K562 (cell line): ENCODE measurements at regions not wholly inside any gene's neighbourhood (a gene's known extent, or its start where the extent isn't known, plus 50 kb on each side); places are given as distances from the start of the nearest gene placed in this dataset.

Source experiments
- BDP1 ChIP-seq: IDR thresholded peaks from 3 replicates; pipeline ENCODE4 v1.6.1; 2011; ENCODE audit not compliant: insufficient read length, insufficient read depth
- HES1 ChIP-seq: fragments of 450-650 bp; IDR thresholded peaks from 2 replicates; pipeline ENCODE4 v1.6.1; 2016; ENCODE audit warnings: low read depth, mild to moderate bottlenecking, moderate library complexity
- HSF4 ChIP-seq: fragments of 250-450 bp; sonication (Bioruptor Pico); IDR thresholded peaks from 2 replicates; pipeline ENCODE4 v2.1.2; 2022; ENCODE audit warnings: mild to moderate bottlenecking, moderate library complexity, borderline replicate concordance
- IRF9 ChIP-seq: fragments of 450-650 bp; IDR thresholded peaks from 2 replicates; pipeline ENCODE4 v1.6.1; 2016; ENCODE audit warnings: missing biosample characterization, missing genetic modification characterization
- KAT7 ChIP-seq: sonication (generic); formaldehyde crosslinking; IDR thresholded peaks from 2 replicates; pipeline ENCODE4 v1.8.0; 2022; ENCODE audit warnings: missing genetic modification reagents, mild to moderate bottlenecking, borderline replicate concordance
- MECOM ChIP-seq: fragments of 250-450 bp; sonication (Bioruptor Pico); IDR thresholded peaks from 2 replicates; pipeline ENCODE4 v1.8.0; 2022; ENCODE audit warnings: inconsistent platforms
- MTA1 ChIP-seq: fragments of 450-650 bp; IDR thresholded peaks from 2 replicates; pipeline ENCODE4 v1.6.1; 2017; ENCODE audit warnings: borderline replicate concordance
- PRPF4 ChIP-seq: fragments of 200-400 bp; formaldehyde crosslinking; IDR thresholded peaks from one replicate; pipeline ENCODE4 v1.6.1; 2017; ENCODE audit warnings: low read length, low read depth, mild to moderate bottlenecking; ENCODE audit not compliant: insufficient read depth, poor library complexity, severe bottlenecking
- RAD21 ChIP-seq, 2 experiments: fragments of 250-450 bp in 1 of 2; fragments of 450-650 bp in 1 of 2; sonication (Bioruptor Pico) in 1 of 2; formaldehyde crosslinking in 1 of 2; IDR thresholded peaks in 1 of 2; conservative IDR thresholded peaks in 1 of 2; 2 replicates each; pipeline versions ENCODE4 v1.4.0 to v1.8.0; 2020 to 2022; ENCODE audit warnings: mild to moderate bottlenecking in 2 of 2, moderate library complexity in 1 of 2
- ZBTB26 ChIP-seq: fragments of 450-650 bp; formaldehyde crosslinking; IDR thresholded peaks from 2 replicates; pipeline ENCODE4 v1.4.0; 2022; ENCODE audit warnings: missing genetic modification characterization
- ZNF124 ChIP-seq: sonication (generic); formaldehyde crosslinking; IDR thresholded peaks from 2 replicates; pipeline ENCODE4 v1.8.1; 2022; ENCODE audit warnings: missing genetic modification reagents
- ZNF699 ChIP-seq: fragments of 250-450 bp; sonication (Bioruptor Pico); IDR thresholded peaks from 2 replicates; pipeline ENCODE4 v1.8.0; 2021; ENCODE audit warnings: mild to moderate bottlenecking, moderate library complexity; ENCODE audit not compliant: insufficient replicate concordance
- ZNF830 ChIP-seq: fragments of 250-450 bp; sonication (Bioruptor Pico); IDR thresholded peaks from 2 replicates; pipeline ENCODE4 v1.5.0; 2021; ENCODE audit warnings: mild to moderate bottlenecking
- TF ChIP-seq, protein P1 (sequence below): fragments of 450-650 bp; formaldehyde crosslinking; conservative IDR thresholded peaks from 2 replicates; pipeline ENCODE4 v1.4.0; 2022; ENCODE audit warnings: mild to moderate bottlenecking, missing genetic modification characterization
- TF ChIP-seq, protein P2 (sequence below), 2 experiments: fragments of 450-650 bp; IDR thresholded peaks; 2 replicates each; pipeline ENCODE4 v1.6.1; 2018; ENCODE audit warnings: mild to moderate bottlenecking in 2 of 2, low read depth in 1 of 2; ENCODE audit not compliant: partially characterized antibody in 2 of 2
- TF ChIP-seq, protein P3 (sequence below): sonication (generic); formaldehyde crosslinking; IDR thresholded peaks from 2 replicates; pipeline ENCODE4 v1.8.0; 2022; ENCODE audit warnings: missing genetic modification reagents, mild to moderate bottlenecking, borderline replicate concordance

DNA sequence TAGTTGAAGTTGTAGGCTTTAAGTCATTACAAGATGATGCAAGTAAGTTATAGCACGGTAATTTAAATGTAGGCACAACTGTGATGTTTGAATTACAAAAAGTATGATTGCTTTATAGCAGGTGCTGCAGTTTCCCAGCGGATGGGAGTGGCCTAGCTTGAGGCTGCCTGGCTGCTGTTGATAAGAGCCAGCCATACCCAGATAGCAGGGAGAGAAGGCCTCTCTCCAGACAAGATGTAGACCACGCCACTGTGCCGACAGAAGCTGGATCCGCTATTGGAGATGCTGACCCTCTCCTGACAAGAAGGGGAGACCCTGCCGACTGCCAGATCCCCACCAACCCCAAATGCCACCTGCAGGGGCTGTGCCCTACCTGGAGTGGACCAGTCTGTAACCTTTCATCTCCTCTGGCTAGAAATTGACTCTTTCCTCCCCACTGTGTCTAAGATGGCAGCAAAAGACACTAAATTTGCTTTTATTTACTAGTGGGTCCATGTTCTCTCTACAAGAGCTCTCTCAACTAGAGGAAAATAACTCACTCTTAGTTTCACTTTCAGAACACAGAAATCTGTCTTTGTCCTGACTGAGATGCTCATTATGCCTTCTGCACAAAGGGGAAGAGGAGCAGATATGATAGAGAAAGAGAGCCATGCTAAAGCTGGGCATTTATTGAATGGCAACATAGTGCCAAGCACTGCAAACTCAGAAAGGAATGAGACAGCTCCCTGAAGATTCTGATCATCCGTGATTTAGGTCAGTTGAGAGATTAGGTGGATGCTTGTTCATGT is 127.9 kb downstream of the URB2 start (continued):
- TF ChIP-seq PRPF4 = no peak
- TF ChIP-seq ZNF830 = no peak
- TF ChIP-seq, protein P1, sequence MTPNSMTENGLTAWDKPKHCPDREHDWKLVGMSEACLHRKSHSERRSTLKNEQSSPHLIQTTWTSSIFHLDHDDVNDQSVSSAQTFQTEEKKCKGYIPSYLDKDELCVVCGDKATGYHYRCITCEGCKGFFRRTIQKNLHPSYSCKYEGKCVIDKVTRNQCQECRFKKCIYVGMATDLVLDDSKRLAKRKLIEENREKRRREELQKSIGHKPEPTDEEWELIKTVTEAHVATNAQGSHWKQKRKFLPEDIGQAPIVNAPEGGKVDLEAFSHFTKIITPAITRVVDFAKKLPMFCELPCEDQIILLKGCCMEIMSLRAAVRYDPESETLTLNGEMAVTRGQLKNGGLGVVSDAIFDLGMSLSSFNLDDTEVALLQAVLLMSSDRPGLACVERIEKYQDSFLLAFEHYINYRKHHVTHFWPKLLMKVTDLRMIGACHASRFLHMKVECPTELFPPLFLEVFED = no peak
- TF ChIP-seq MTA1 = no peak
- TF ChIP-seq ZNF124 (CRISPR knock-in tag) = no peak
- TF ChIP-seq ZNF699 = no peak
- TF ChIP-seq, protein P2, sequence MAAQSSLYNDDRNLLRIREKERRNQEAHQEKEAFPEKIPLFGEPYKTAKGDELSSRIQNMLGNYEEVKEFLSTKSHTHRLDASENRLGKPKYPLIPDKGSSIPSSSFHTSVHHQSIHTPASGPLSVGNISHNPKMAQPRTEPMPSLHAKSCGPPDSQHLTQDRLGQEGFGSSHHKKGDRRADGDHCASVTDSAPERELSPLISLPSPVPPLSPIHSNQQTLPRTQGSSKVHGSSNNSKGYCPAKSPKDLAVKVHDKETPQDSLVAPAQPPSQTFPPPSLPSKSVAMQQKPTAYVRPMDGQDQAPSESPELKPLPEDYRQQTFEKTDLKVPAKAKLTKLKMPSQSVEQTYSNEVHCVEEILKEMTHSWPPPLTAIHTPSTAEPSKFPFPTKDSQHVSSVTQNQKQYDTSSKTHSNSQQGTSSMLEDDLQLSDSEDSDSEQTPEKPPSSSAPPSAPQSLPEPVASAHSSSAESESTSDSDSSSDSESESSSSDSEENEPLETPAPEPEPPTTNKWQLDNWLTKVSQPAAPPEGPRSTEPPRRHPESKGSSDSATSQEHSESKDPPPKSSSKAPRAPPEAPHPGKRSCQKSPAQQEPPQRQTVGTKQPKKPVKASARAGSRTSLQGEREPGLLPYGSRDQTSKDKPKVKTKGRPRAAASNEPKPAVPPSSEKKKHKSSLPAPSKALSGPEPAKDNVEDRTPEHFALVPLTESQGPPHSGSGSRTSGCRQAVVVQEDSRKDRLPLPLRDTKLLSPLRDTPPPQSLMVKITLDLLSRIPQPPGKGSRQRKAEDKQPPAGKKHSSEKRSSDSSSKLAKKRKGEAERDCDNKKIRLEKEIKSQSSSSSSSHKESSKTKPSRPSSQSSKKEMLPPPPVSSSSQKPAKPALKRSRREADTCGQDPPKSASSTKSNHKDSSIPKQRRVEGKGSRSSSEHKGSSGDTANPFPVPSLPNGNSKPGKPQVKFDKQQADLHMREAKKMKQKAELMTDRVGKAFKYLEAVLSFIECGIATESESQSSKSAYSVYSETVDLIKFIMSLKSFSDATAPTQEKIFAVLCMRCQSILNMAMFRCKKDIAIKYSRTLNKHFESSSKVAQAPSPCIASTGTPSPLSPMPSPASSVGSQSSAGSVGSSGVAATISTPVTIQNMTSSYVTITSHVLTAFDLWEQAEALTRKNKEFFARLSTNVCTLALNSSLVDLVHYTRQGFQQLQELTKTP (IDR thresholded peaks at IDR 0.05; ENCODE audit: low read depth in 1 of 2, partially characterized antibody in 2 of 2) = no peak
- TF ChIP-seq IRF9 (tag) = no peak
- TF ChIP-seq ZBTB26 = no peak
- TF ChIP-seq MECOM (CRISPR knock-in tag) = no peak
- no peak for TF ChIP-seq HES1
- TF ChIP-seq, protein P3, sequence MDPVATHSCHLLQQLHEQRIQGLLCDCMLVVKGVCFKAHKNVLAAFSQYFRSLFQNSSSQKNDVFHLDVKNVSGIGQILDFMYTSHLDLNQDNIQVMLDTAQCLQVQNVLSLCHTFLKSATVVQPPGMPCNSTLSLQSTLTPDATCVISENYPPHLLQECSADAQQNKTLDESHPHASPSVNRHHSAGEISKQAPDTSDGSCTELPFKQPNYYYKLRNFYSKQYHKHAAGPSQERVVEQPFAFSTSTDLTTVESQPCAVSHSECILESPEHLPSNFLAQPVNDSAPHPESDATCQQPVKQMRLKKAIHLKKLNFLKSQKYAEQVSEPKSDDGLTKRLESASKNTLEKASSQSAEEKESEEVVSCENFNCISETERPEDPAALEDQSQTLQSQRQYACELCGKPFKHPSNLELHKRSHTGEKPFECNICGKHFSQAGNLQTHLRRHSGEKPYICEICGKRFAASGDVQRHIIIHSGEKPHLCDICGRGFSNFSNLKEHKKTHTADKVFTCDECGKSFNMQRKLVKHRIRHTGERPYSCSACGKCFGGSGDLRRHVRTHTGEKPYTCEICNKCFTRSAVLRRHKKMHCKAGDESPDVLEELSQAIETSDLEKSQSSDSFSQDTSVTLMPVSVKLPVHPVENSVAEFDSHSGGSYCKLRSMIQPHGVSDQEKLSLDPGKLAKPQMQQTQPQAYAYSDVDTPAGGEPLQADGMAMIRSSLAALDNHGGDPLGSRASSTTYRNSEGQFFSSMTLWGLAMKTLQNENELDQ (CRISPR knock-in tag) = no peak
- TF ChIP-seq HSF4 (CRISPR knock-in tag) = no peak
- no peak for TF ChIP-seq BDP1
- no peak for TF ChIP-seq KAT7 (CRISPR knock-in tag)
- TF ChIP-seq RAD21 (CRISPR knock-in tag; conservative IDR thresholded peaks at IDR 0.05 in 1 of 2, IDR thresholded peaks at IDR 0.05 in 1 of 2) = no peak
